Uterus (tissue), 3 donors: ENCODE measurements at regions not wholly inside any gene's neighbourhood (a gene's known extent, or its start where the extent isn't known, plus 50 kb on each side); places are given as distances from the start of the nearest gene placed in this dataset.
"Not testable (repeated sequence)": the region's sequence is repeated elsewhere in the genome, so short reads cannot be mapped to it uniquely, and the experiment has no call there.

Source experiments
- DNase-seq, 2 donors: peaks; one replicate each; pipeline ENCODE4 v3.0.0-alpha.2; 2019 to 2020
- H3K27ac ChIP-seq, 2 donors: fragments of 200-600 bp; sonication (generic); 1 replicate in 1 of 2; 2 replicates in 1 of 2; pipeline ENCODE4 v1.5.1; 2016 to 2018
- H3K27me3 ChIP-seq, 2 donors: fragments of 200-600 bp; sonication (generic); one replicate each; pipeline ENCODE4 v1.5.1; 2018 to 2019; ENCODE audit warnings: control low read depth in 1 of 2
- H3K36me3 ChIP-seq, 2 donors: fragments of 200-600 bp; sonication (generic); one replicate each; pipeline ENCODE4 v1.5.1; 2019; ENCODE audit warnings: control low read depth in 1 of 2
- H3K4me1 ChIP-seq, 2 donors: fragments of 200-600 bp; sonication (generic); one replicate each; pipeline ENCODE4 v1.5.1; 2018 to 2019; ENCODE audit warnings: control low read depth in 1 of 2
- H3K4me3 ChIP-seq, 2 donors: fragments of 200-600 bp; sonication (generic); 1 replicate in 1 of 2; 2 replicates in 1 of 2; pipeline ENCODE4 v1.5.1; 2018 to 2019; ENCODE audit warnings: mild to moderate bottlenecking in 1 of 2
- H3K9me3 ChIP-seq, 2 donors: fragments of 200-600 bp; sonication (generic); one replicate each; pipeline ENCODE4 v1.5.1; 2019; ENCODE audit warnings: control low read depth in 1 of 2
- CTCF ChIP-seq, 4 experiments: fragments of 200-600 bp in 2 of 4; fragments of 450-650 bp in 2 of 4; sonication (generic) in 2 of 4; IDR thresholded peaks; one replicate each; pipeline ENCODE4 v1.5.1; 2016 to 2019; ENCODE audit warnings: antibody characterized with exemption in 4 of 4, mild to moderate bottlenecking in 2 of 4, moderate library complexity in 1 of 4
- POLR2A ChIP-seq, 2 donors: fragments of 450-650 bp; IDR thresholded peaks; one replicate each; pipeline ENCODE4 v1.6.1; 2016; ENCODE audit warnings: antibody characterized with exemption in 2 of 2, mild to moderate bottlenecking in 1 of 2, moderate library complexity in 1 of 2
- intact Hi-C: fragments of 100-400 bp; cut with DNase I; formaldehyde crosslinking; loops from one replicate; pipeline ENCODE4 v1.15.1; 2023; ENCODE audit warnings: low total_unique reads
- donor health status: DM: yes; HTN: yes; CAD: no.

GRCh38 chr10:113486531-113486930 lies 66.3 kb upstream of the HABP2 start:
- no peaks in the 10 kb centered on the region for H3K4me1 ChIP-seq
- no peaks in the 10 kb centered on the region for H3K27me3 ChIP-seq
- TF ChIP-seq CTCF (IDR thresholded peaks at IDR 0.05) (no peak), POLR2A (IDR thresholded peaks at IDR 0.05) (no peak)
- no peak overlapping the region for H3K27ac ChIP-seq
- no peaks in the 10 kb centered on the region for H3K9me3 ChIP-seq
- no peak for DNase-seq
- intact Hi-C loops: no loop called here
- no peak overlapping the region for H3K4me3 ChIP-seq
- H3K36me3 ChIP-seq: no peaks in the 10 kb centered on the region

GRCh38 chr10:113487154-113487553 lies 65.7 kb upstream of the HABP2 start:
- Histone ChIP-seq H3K36me3 (no peaks in the 10 kb centered on the region), H3K9me3 (no peaks in the 10 kb centered on the region), H3K27me3 (no peaks in the 10 kb centered on the region), H3K27ac (no peak overlapping the region), H3K4me1 (no peaks in the 10 kb centered on the region), H3K4me3 (no peak overlapping the region)
- TF ChIP-seq POLR2A (IDR thresholded peaks at IDR 0.05) (no peak), CTCF (IDR thresholded peaks at IDR 0.05) (no peak)
- intact Hi-C loops: no loop called here
- no peak for DNase-seq

GRCh38 chr10:113488186-113488585 lies 64.7 kb upstream of the HABP2 start:
- no peaks in the 10 kb centered on the region for H3K9me3 ChIP-seq
- no peaks in the 10 kb centered on the region for H3K27me3 ChIP-seq
- H3K4me1 ChIP-seq: no peaks in the 10 kb centered on the region
- no peak for TF ChIP-seq CTCF (IDR thresholded peaks at IDR 0.05)
- no peak for TF ChIP-seq POLR2A (IDR thresholded peaks at IDR 0.05)
- H3K27ac ChIP-seq: no peak overlapping the region
- intact Hi-C loops: no loop called here
- DNase-seq: no peak
- H3K36me3 ChIP-seq: no peaks in the 10 kb centered on the region
- H3K4me3 ChIP-seq: no peak overlapping the region

- H3K27me3 ChIP-seq, H3K36me3 ChIP-seq, H3K27ac ChIP-seq, H3K4me3 ChIP-seq, intact Hi-C loops, H3K9me3 ChIP-seq, DNase-seq, H3K4me1 ChIP-seq: not testable (repeated sequence)
Measured at GRCh38 chr10:113489522-113489921, 63.3 kb upstream of the HABP2 start.

- Histone ChIP-seq H3K36me3 (no peaks in the 10 kb centered on the region), H3K9me3 (no peaks in the 10 kb centered on the region), H3K4me3 (no peak overlapping the region), H3K4me1 (peaks cover 0 to 6% of the 10 kb centered on the region in 2 donors), H3K27me3 (no peaks in the 10 kb centered on the region), H3K27ac (peak overlapping the region; percentile 24 to 66)
- no peak for DNase-seq
- intact Hi-C loops: no loop called here
- TF ChIP-seq POLR2A (IDR thresholded peaks at IDR 0.05) (no peak), CTCF (IDR thresholded peaks at IDR 0.05) (no peak)
Measured at GRCh38 chr10:113491967-113492565, 60.8 kb upstream of the HABP2 start.

- Histone ChIP-seq H3K4me1 (peaks cover 0 to 6% of the 10 kb centered on the region in 2 donors), H3K27me3 (no peaks in the 10 kb centered on the region), H3K27ac (peak overlapping the region in 1 of 2 donors; percentile 66), H3K36me3 (no peaks in the 10 kb centered on the region), H3K4me3 (no peak overlapping the region), H3K9me3 (no peaks in the 10 kb centered on the region)
- DNase-seq: no peak
- intact Hi-C loops: no loop called here
- no peak for TF ChIP-seq CTCF (IDR thresholded peaks at IDR 0.05)
Measured at GRCh38 chr10:113493195-113493594, 59.7 kb upstream of the HABP2 start.
